ENCODE measurements at regions not wholly inside any gene's neighbourhood (a gene's known extent, or its start where the extent isn't known, plus 50 kb on each side); places are given as distances from the start of the nearest gene placed in this dataset.

- TF ChIP-seq ZBTB33 (IDR thresholded peaks at IDR 0.05) (no peak), STAT3 (IDR thresholded peaks at IDR 0.05; ENCODE audit: low read depth, low read length) (no peak), ZBTB11 (CRISPR knock-in tag; IDR thresholded peaks at IDR 0.05) (no peak), NR2F1 (conservative IDR thresholded peaks at IDR 0.05) (no peak), RBBP5 (conservative IDR thresholded peaks at IDR 0.05) (no peak), TCF3 (IDR thresholded peaks at IDR 0.05; ENCODE audit: borderline replicate concordance, insufficient read depth, low read depth, low read length) (no peak), ZZZ3 (IDR thresholded peaks at IDR 0.05; ENCODE audit: control insufficient read depth, insufficient read length, low read depth) (no peak)
These were observed 350.1 kb upstream of the TSHZ2 start (continued) for GRCh38 chr20:52622081-52622480.

GRCh38 chr20:52621401-52621800 is 350.8 kb upstream of the TSHZ2 start:
- in situ Hi-C loops (cut with MboI) (no loop called here), intact Hi-C loops (cut with micrococcal nuclease; ENCODE audit: unreplicated experiment) (no loop called here)
- Histone ChIP-seq H3K9me3 (replicated peaks; ENCODE audit: control insufficient read depth, insufficient read depth, low read length) (no peaks in the 10 kb centered on the region), H3K4me2 (ENCODE audit: control insufficient read depth, insufficient read depth) (no peak overlapping the region), H3K4me3 (no peak overlapping the region), H3K9ac (ENCODE audit: control insufficient read depth, insufficient read depth, low read length) (no peak overlapping the region), H4K20me1 (ENCODE audit: control insufficient read depth, insufficient read depth) (no peaks in the 10 kb centered on the region), H3K4me1 (ENCODE audit: control insufficient read depth, insufficient read depth, low read length) (no peaks in the 10 kb centered on the region), H3K79me2 (ENCODE audit: control insufficient read depth, insufficient read depth, low read length) (no peaks in the 10 kb centered on the region), H3K27ac (ENCODE audit: control insufficient read depth, insufficient read depth) (no peak overlapping the region), H3K36me3 (ENCODE audit: control insufficient read depth in 2 of 2, insufficient read depth in 2 of 2, low read length in 1 of 2) (no peaks in the 10 kb centered on the region), H2AFZ (ENCODE audit: control insufficient read depth, low read depth, low read length) (no peak overlapping the region), H3K27me3 (replicated peaks in 1 of 2; ENCODE audit: control insufficient read depth in 2 of 2, insufficient read depth in 2 of 2, low read length in 1 of 2) (no peaks in the 10 kb centered on the region)
- ChIA-PET RAD21 (ENCODE audit: unreplicated experiment) (no interaction called here), POLR2A (no interaction called here), SMC1A (ENCODE audit: uncharacterized antibody, unreplicated experiment) (interaction anchor here (0.7 kb wide), 1 partner anchor 10 kb away, joined by 3 read pairs; no protein-coding TSS in a partner anchor), CTCF (no interaction called here)
- BruUV-seq (replicated peaks), result no TSS peak
- ATAC-seq (no peak), FAIRE-seq (no peak), DNase-seq (ENCODE audit: low read depth, low spot score) (no peak)
- WGBS (ENCODE audit: insufficient coverage, insufficient replicate concordance, low lambda C conversion rate, missing lambda C conversion rate), result 0% methylated on average over 2 of the region's 2 CpGs
- TF ChIP-seq KDM1A (IDR thresholded peaks at IDR 0.05; ENCODE audit: borderline replicate concordance) (no peak), E2F8 (IDR thresholded peaks at IDR 0.05; ENCODE audit: low read depth, partially characterized antibody) (no peak), BRCA1 (IDR thresholded peaks at IDR 0.05; ENCODE audit: low read depth, low read length) (no peak), NRF1 (conservative IDR thresholded peaks at IDR 0.05; ENCODE audit: low read depth, low read length) (no peak), PKNOX1 (IDR thresholded peaks at IDR 0.05) (no peak), ASH2L (IDR thresholded peaks at IDR 0.05; ENCODE audit: borderline replicate concordance, low read depth) (no peak)

Data from GM12878 (cell line).